ENCODE measurements at regions not wholly inside any gene's neighbourhood (a gene's known extent, or its start where the extent isn't known, plus 50 kb on each side); places are given as distances from the start of the nearest gene placed in this dataset.

DNA sequence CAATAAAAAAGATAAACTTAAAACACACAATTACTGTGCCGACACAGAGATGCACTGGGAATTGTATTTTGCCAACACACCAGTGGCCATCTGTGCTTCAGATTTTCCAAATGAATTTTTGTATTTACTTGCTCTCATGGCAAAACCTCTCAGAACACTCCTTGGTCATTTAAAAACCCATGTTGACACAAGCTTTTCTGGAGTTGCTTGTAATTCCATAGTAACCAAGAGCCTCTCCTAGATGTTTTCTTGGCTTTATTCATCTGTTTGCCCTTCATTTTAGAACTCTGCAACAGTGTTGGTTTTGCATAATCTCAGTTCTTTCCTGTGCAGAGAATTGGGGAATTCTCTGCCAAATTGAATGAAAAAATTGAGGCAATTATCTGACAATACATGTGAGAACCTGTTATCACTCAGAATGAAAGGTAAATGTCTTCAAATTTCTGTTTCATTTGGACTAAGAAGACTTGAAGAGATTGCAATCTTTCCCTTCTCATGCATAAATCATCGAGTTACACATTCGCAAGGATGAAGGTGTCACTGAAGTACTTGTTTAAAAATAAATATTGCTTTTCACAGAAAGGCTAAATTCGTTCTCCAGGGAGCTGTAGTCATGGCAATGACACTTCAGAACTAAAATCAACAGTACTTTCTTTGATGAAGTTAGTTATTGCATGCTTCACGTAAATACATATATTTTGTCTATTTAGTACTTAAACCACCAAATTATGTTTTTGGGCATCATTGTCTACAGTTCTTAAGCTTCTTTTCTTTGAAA is 301.8 kb upstream of the CTSO start:
- DNase-seq (ENCODE audit: extremely low read depth, low read depth, low spot score), result no peak

DNA sequence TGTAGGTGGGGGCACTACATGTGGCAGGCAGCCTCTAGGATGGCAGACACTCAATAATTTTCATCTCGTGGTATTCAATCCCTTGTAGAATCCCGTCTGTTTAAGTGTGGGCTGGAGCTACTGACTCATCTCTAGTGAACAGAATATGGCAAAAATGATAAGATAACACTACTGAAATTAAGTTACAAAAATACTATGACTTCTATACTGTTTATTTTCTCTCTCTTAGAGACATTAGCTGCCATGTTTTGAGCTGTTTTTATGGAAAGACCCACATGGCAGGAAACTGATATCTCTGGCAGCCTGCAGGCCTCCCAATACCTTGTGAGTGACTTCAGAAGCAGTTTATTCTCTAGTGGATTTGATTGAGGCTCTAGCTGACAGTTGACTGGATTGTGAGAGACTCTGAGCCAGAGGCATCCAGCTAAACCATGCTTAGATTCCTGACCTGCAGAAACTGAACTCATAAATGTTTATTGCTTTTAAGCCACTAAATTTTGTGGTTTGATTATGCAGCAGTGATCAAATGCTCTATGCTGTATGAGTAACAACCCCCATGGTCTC is 298.8 kb upstream of the CTSO start:
- no peak for DNase-seq (ENCODE audit: extremely low read depth, low read depth, low spot score)

DNA sequence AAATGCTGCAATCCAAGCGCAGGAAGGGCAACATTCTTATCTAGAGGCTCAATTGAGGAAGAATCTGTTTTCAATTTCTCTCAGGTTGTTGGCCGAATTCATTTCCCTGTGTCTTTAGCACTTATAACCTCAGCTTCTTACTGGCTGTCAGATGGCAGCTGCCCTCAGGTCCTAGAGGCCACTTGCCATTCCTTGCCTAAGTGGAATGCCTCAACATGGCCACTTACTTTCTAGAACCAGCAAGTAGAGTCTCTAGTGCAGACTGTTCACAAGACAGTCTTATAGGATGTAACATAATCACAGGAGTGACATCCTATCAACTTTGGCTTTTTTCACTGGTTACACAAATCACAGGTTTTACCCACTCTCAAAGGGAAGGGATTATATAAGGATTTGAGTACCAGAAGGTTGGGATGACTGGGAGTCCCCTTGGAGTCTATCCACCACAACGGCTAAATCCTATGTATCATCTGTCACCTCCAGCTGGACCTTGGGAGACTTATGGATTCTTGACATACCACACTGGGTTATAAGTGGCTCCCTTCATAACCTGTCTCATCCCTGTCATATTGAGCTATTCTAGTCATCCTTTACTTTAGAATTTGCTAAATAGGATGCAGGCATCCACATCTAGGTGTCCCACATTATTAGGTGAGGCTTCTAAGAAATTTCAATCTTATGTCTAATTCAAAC is 297.9 kb upstream of the CTSO start:
- no peak for DNase-seq (ENCODE audit: extremely low read depth, low read depth, low spot score)

DNA sequence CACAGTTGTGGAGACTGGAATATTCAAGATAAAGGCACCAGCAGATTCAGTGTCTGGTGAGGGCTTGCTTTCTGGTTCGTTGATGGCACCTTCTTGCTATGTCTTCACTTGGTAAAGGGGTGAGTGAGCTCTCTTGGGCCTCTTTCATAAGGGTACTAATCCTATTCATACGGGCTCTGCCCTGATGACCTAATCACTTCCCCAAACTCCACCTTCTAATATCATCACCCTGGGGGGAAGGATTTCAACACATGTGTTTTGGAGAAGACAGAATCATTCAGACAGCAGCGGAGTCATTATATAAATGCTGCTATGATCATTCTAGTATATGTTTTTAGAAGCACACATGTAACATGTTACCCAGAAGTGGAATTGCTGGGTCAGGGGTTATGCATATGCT is 295.3 kb upstream of the CTSO start:
- DNase-seq (ENCODE audit: extremely low read depth, low read depth, low spot score), result no peak

DNA sequence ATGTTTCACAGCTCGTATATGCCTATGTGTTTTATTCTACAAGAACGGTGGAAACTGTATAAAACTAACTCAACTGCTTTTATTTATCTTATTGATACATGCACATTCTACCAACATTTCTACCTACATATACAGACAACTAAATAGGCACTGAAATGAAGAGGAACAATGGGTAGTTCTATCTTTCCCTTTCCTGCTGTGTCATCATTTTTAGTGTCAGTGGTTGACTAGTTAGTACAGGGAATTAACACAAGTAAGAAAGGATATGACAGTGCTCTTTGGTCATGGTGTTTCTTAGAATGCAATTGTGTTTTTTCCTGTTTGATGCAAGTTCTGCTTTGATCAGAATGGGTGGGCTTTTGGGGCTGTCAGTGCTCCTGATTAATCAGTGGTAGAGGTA is 293.8 kb upstream of the CTSO start:
- DNase-seq (ENCODE audit: extremely low read depth, low read depth, low spot score), result no peak

DNA sequence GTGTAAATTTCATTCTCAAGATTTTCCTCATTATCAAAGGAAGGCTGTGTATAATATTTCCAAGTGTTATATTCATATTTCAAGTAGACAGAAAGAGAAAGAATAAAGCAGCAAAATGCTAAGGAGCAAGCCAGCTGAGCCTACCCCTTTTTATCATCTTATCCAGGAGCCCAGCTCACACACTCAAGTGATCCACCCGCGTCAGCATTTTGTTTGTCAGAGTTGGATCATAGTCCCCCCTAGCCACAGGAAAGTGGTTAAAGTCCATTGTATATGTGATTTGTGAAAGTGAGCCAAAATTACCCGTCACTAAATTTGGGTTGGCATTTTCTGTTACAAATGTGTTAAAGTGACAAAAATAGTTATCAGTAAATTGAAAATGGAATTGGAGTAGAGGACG is 289.3 kb upstream of the CTSO start:
- no peak for DNase-seq (ENCODE audit: extremely low read depth, low read depth, low spot score)

DNA sequence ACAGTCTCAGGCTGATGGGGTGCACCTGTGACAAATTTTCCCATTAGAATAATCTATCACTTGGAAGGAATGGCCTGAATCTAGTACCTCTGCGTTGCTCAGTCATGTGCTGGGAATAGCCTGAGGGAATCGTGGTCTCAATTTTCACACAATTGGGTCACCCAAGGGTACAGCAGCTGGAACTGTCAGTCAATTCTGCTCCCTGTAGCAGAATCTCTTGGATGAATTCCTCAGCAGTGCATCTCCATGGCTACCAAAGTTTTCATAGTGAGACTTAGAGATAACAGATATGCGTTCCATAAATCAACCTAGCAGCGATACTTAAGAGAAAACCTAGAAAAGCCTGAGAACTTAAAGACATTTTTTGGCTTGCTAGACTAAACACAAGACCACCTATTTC is 288.7 kb upstream of the CTSO start:
- DNase-seq (ENCODE audit: extremely low read depth, low read depth, low spot score), result no peak

DNA sequence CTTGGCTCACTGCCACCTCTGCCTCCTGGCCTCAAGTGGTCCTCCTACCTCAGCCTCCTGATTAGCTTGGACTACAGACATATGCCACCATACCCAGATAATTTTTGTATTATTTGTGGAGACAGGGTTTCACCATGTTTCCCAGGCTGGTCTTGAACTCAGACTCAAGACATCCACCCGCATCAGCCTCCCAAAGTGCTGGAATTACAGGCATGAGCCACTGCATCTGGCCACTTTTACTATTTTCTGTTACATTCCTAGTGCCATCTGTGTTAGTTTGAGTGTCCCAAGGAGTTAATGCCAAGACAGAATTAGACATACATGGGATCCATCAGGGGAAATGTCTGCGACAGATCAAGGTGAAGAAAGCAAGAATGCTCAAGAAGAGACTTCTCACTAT is 288.2 kb upstream of the CTSO start:
- no peak for DNase-seq (ENCODE audit: extremely low read depth, low read depth, low spot score)

DNA sequence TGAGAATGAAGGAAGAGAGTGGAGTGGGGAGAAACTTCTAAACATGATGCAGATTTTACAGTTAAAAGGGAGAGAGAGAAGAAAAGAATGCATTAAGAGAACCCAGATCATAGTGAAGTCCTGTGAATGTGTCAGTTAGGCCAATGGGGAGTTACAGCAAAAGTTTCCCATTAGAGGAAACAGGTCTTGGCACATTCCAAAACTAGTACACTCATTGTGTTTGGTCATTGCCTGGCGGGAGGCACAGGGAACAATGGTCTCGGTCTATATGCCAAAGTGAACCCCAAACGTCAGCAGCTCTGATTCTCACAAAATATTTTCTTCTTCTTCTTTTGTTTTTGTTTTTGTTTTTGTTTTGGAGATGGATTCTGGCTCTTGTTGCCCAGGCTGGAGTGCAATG is 284.5 kb upstream of the CTSO start:
- DNase-seq (ENCODE audit: extremely low read depth, low read depth, low spot score), result no peak

DNA sequence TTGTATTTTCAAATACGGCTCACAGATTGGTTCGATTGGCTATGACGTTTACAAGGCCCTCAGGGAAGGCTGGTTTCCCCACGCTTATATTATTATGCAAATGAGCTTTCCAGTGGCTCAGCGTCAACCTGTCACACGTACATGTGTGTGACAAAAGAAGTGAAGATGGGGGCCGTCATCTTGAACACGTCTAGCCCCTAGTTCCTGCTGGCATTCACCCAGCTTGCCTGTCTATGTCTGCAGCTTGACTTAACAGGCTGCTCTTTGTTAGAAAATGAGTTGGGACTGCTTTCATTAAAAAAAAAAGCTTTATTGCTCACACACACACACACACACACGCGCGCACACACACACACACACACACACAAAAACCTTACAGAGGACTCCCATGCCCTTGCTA is 283.6 kb upstream of the CTSO start:
- no peak for DNase-seq (ENCODE audit: extremely low read depth, low read depth, low spot score)

DNA sequence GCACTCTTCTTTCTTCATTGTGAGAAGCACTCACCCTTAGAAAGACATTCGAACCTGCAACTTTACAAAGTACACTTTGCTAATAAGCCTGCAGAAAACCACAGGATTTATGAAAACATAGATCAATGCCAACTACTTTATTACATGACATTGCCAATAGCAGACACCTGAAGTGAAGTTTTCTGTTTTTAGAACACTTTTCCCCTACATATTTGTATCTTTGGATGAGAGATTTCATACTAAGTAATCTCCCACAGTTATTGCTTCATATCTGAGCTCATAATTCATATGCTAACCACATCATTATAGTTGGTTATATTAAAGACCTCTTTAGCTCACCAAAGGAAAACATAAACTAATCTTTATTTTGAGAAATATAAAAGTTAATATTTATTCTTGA is 276.5 kb upstream of the CTSO start:
- no peak for DNase-seq (ENCODE audit: extremely low read depth, low read depth, low spot score)

DNA sequence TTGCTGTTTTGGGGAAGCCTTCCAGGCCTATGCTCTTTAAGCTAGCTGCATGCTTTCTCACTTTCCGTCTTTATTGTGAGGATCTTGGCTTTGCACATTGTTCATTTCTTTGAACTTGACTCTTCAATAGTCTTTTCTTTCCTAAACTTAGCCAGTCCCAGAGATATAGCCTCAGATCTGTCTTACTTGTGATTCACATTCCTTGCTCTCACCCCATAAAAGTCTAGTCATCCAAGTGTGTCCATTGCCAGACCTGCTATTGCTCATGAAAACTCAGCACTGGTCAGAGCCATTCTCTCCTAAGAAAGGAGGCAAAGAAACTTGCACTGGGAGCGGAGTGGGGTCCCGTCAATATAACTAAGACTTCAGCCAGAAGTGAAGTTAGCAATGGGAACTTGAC is 275.0 kb upstream of the CTSO start:
- DNase-seq (ENCODE audit: extremely low read depth, low read depth, low spot score), result no peak

DNA sequence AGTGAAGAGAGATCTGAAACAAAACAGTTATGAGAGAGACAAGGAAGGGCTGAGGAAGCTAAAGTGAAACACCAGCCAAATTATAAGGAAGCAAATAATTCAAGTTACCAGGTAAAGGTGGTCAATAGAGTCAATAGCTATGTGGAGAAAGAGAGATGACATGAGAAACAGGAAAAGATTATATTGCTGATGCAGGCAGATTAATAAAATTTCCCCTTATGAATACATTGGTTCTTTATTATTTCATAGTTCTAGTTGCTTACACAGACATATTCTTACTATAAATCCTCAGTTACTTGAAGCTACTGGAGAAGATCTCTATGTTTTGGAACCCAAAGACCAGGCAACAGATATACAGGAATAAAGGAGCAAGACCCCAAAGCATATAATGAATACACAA is 273.7 kb upstream of the CTSO start:
- no peak for DNase-seq (ENCODE audit: extremely low read depth, low read depth, low spot score)

DNA sequence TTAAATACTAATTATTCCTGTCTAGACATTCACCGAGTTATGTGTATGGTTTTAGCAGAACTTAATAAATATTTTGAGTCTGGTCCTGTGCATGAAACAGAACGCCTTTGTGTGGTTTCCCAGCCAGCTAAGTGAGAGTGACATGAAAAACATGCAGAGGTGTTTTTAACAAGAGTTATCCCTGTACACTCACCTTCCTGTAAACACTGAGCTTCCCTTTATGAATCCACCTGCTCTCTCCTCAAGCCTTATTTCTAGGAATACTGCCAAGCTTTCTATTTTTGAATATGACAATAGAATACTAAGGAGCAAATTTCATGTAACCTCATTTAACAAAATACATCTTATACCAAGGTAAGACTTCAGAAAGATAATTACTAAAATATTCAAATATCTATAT is 270.3 kb upstream of the CTSO start:
- no peak for DNase-seq (ENCODE audit: extremely low read depth, low read depth, low spot score)

DNA sequence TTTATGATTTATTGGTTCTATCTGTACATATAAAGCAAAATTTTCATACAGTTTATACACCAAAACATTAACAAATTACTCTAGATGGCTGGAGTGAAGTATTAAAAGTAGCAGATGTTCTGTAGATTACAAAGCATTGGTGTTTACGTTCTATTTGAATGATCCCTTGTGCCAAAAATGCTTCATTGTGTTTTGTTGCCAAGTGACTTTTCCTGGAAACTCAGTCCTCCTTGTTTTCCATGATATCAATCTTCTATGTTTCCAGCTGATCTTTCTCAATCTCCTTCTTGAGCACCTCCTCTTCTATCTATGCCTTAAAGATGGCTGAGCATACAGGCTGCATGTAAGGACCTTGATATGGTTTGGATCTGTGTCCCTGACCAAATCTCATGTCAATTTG is 263.6 kb upstream of the CTSO start:
- DNase-seq (ENCODE audit: extremely low read depth, low read depth, low spot score), result no peak

DNA sequence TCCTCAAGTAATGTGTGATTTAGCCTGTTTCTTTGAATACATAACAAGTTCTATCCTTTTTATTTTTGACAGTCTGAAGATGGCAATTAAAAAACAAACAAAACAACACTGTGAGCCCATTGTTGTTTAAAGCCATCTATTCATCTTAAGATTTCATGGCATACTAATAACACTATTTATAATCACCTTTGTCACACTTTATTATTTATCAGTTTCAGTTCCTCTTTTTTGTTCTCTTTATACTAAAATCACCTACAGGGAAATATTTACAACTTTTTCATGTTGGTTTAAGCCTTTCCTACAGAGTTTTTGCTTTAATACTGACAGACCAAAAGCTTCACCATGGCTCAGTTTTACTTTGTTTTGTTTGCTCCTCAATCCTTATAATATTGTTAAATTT is 247.4 kb upstream of the CTSO start:
- no peak for DNase-seq (ENCODE audit: extremely low read depth, low read depth, low spot score)

DNA sequence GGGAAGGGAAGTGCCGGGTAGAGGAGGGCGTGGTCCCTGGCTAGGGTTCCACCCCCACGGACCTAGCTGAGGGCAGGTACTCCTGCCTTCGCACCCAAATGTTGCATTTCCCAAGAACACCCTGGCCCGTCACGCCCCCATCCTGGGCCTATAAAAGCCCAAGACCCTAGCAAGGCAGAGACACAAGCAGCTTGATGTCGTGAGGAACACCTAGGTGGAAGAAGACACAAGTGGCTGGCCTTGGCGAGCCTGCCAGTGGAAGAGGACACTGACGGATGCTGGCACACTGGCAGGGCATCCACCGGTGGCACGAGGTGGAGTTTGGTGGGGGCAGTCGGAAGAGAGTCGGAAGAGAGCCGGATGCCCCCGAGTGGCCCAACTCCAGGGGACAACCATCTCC is 244.8 kb upstream of the CTSO start:
- DNase-seq (ENCODE audit: extremely low read depth, low read depth, low spot score), result no peak

DNA sequence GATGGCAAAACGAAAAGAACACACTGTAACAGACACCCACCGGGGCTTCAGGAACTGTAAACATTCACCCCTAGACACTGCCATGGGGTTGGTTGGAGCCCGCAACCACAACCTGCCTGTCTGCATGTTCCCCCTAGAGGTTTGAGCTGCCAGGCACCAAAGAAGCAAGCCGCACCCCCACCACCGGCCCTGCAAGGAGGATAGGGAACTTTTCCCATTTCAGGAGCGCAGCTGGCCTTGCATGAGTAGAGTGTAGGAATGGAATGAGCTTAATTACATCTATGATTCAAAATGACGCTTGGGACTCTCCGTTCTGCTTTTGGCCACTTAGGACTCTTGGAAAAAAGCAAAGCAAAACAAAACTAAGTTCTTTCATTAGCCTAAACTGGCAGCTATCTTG is 243.6 kb upstream of the CTSO start:
- no peak for DNase-seq (ENCODE audit: extremely low read depth, low read depth, low spot score)

DNA sequence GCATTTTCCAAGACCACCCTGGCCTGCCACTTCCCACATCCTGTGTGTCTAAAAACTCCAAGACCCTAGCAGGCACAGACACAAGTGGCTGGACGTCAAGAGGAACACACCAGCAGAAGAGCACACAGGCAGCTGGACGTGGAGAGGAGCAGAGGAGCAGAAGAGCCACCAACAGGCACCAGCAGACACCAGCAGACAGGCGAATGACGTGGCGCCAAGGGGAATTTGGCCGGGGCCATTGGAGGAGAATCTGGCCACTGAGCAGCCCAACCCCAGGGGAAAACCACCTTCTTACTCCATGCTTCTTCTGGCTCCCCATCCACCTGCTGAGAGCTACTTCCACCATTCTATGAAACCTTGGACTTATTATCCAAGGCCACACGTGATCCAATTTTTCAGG is 243.1 kb upstream of the CTSO start:
- no peak for DNase-seq (ENCODE audit: extremely low read depth, low read depth, low spot score)

DNA sequence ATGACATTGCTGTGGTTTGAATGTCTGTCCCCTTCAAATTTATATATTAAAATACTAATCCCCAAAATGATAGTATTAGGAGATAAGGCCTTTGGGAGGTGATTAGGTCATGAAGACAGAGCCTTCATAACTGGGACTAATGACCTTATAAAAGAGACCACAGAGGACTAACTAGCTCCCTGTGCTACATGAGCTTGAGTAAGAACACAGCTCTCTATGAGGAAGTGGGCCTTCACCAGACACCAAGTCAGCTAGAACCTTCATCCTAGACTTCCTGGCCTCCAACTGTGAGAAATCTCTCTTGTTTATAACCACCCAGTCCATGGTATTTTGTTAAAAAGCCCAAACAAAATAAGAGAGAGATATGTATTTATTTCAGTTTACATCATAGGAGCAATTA is 242.2 kb upstream of the CTSO start:
- DNase-seq (ENCODE audit: extremely low read depth, low read depth, low spot score), result no peak

DNA sequence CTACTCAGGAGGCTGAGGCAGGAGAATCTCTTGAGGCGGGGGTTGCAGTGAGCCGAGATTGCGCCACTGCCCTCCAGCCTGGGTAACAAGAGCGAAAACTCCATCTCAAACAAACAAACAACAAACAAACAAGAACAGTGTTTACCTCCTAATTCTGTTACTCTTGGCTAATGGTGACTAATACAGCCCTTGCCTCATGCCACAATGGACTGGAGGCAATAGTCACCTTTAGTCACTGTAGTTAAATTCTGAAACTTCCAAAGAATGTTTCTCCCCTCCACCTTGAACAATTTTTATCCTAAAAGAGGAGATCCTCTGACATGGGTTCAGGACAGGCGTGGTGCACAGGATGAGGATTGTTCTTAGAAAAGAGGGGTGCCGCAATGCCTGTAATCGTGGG is 241.2 kb upstream of the CTSO start:
- DNase-seq (ENCODE audit: extremely low read depth, low read depth, low spot score), result no peak

DNA sequence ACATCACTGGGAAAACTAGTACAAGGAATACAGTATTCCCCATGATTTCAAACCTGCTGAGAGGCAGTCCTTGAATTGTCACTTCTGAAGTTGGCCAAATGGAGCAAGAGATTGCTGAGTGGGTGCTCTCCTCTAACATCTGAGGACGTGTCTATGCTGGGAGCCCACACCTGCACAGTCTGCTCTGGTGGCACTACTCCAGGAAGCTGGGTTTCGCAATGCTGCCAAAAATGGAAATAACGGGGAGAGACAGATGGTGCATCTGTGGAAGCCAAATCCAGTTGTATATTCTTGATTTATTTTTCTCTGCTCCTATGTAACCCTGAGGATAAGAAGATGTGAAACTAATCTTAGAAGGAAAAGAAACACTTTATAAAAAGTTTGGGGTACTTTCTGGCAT is 240.1 kb upstream of the CTSO start:
- DNase-seq (ENCODE audit: extremely low read depth, low read depth, low spot score), result no peak
